Fibroblast of upper back skin (primary cell): ENCODE measurements at regions not wholly inside any gene's neighbourhood (a gene's known extent, or its start where the extent isn't known, plus 50 kb on each side); places are given as distances from the start of the nearest gene placed in this dataset.

Experiments used
- DNase-seq: peaks from one replicate; pipeline ENCODE4 v3.0.0-alpha.2; 2013

- peak; percentile 88 for DNase-seq
Measured at GRCh38 chr18:54100920-54101470, 123.5 kb downstream of the MBD2 start.

- DNase-seq: peak; percentile 29
Measured at GRCh38 chr18:54100466-54100865, 124.0 kb downstream of the MBD2 start.

- no peak for DNase-seq
Measured at GRCh38 chr18:54094474-54094873, 130.0 kb downstream of the MBD2 start.

GRCh38 chr18:54090856-54091255, 133.6 kb downstream of the MBD2 start:
- no peak for DNase-seq

GRCh38 chr18:54089749-54090459, 134.6 kb downstream of the MBD2 start:
- no peak for DNase-seq

- no peak for DNase-seq
Measured at GRCh38 chr18:54086863-54087262, 137.6 kb downstream of the MBD2 start.

- DNase-seq: no peak
Measured at GRCh38 chr18:54086046-54086802, 138.2 kb downstream of the MBD2 start.

GRCh38 chr18:54080858-54081257, 143.6 kb downstream of the MBD2 start:
- DNase-seq: no peak

GRCh38 chr18:54076166-54076565, 148.3 kb downstream of the MBD2 start:
- DNase-seq: no peak

GRCh38 chr18:54075689-54076088, 148.8 kb downstream of the MBD2 start:
- DNase-seq: no peak

GRCh38 chr18:54069729-54070128, 154.7 kb downstream of the MBD2 start:
- no peak for DNase-seq

- DNase-seq: no peak
Measured at GRCh38 chr18:54060343-54061005, 164.0 kb downstream of the MBD2 start.

- no peak for DNase-seq
Measured at GRCh38 chr18:54052732-54053429, 171.6 kb downstream of the MBD2 start.

GRCh38 chr18:54052259-54052658, 172.2 kb downstream of the MBD2 start:
- DNase-seq: peak; percentile 15

GRCh38 chr18:54043484-54044251, 180.8 kb downstream of the MBD2 start:
- no peak for DNase-seq

- no peak for DNase-seq
Measured at GRCh38 chr18:54035927-54036326, 188.5 kb downstream of the MBD2 start.

- DNase-seq: peak; percentile 92
Measured at GRCh38 chr18:54033052-54033451, 191.4 kb downstream of the MBD2 start.

GRCh38 chr18:54032412-54032811, 192.1 kb downstream of the MBD2 start:
- DNase-seq: peak; percentile 35

- no peak for DNase-seq
Measured at GRCh38 chr18:54031243-54031642, 193.2 kb downstream of the MBD2 start.

GRCh38 chr18:54030434-54030833, 194.0 kb downstream of the MBD2 start:
- DNase-seq: no peak

- peak; percentile 90 for DNase-seq
Measured at GRCh38 chr18:54023471-54023870, 201.0 kb downstream of the MBD2 start.

- peak; percentile 29 for DNase-seq
Measured at GRCh38 chr18:54020966-54021365, 203.5 kb downstream of the MBD2 start.
